DMS53 treated with DMSO at 0.1 percent for 48 hours (cell line): ENCODE measurements at regions not wholly inside any gene's neighbourhood (a gene's known extent, or its start where the extent isn't known, plus 50 kb on each side); places are given as distances from the start of the nearest gene placed in this dataset.
A peak's percentile ranks its signal among the peaks of the same experiment; 100 is the strongest.

Source experiments
- DNase-seq: peaks from one replicate; lab custom pipeline; 2025; ENCODE audit not compliant: unreplicated experiment; lab: John Stamatoyannopoulos, UW

GRCh38 chr9:16153741-16154140 lies 600.9 kb downstream of the CCDC171 start:
- DNase-seq: no peak

DNA sequence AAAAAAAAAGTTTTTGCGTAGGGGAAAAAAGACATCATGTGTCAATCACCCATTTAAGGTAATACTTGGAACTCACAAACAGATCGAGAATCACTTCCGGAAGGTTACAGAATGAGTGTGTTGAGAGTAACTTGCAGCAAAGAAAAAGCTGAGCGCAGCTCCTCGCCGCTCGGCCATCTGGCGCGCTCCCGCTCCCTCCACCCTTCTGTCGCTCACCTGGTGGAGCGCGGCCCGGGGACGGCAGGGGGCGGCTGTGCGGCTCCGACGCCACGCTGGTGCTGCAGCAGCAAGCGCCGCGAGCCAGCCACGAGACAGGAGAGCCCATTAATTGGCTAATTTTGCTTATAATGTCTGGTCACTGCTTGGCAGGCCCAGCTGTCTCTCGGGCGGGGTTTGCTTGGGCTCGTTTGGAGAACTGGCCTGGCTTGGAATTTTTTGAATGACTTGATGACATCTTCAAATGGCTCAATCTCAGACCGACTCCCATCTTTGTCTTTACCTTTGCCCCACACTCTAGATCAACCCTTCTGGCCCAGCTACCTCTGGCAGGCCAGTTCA lies 601.8 kb downstream of the CCDC171 start:
- DNase-seq: peak; percentile 20

DNA sequence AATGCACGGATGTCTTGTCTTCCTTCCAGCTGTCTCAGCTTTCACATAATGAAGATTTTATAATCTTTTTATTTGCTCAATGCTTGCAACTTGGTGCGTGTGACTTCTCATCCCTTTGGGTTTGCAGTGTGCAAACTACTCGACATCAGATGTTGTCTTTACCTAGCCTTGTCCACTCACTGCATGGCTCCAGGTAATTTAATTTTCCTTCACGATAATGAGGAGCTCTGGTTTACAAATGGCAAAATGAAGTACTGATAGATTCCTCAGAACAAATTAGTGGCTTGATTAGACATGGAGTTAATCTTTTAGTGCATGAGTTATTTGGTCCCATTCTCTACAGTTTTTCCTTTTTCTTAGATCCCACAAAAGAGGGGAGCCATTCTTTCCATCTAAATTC lies 603.0 kb downstream of the CCDC171 start:
- no peak for DNase-seq

GRCh38 chr9:16157216-16157615 lies 604.4 kb downstream of the CCDC171 start:
- DNase-seq: no peak

GRCh38 chr9:16157651-16158050 lies 604.8 kb downstream of the CCDC171 start:
- DNase-seq: no peak

DNA sequence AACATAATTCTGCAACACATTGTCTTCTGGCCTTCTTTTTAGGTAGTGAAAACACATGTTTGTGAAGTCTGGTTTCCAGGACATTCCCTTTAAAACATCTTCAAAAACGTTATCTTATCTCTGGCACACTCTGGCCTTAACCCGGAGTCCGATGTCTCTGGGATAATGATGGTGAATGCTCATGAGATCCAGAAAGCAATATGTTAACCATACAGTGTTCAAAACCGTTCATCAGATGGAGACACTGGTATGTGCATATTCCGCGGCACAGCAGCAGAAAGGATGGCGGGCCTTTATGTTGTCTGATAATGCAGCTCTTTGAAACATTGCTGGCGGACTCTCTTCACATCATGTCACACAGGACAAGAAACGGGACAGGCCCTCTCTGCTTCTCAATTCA lies 605.2 kb downstream of the CCDC171 start:
- DNase-seq: no peak

GRCh38 chr9:16161483-16161882 lies 608.6 kb downstream of the CCDC171 start:
- no peak for DNase-seq

DNA sequence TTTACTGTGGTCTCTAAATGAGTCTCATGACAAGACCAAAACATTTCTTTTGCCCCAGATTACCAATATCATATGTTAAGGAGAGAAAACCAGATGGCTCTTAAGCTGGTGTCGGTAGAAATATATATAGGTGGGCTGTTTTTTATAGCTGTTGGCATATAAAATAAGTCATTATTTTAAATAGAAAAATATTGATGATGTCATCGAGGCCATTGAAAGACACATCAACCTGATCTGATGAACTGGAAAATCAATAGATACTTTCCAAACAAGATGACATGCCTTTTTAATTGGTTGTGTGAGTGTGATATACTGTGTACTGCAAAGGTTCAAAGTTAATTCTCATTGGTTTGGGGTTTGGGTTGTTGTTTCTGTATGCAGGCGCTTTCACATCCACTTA lies 617.3 kb downstream of the CCDC171 start:
- DNase-seq: no peak

DNA sequence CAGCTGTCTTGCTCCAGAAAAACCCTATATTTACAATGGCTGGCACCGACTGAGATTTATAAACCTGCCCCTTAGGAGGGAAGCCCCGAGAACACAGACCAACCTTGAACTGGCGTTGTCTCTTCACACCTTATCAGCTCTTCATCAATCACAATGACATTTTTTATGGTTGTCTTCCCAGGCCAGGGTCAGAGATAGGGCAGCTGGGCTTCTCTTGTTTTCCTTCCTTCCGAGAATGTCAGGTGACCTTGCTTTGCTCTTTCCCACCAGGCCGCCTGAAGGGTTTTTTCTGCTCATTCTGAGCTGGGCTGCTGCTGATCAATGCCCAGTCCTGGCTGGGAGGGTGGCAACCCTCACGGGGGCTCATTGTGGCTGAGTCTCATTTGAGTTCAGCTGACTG lies 619.1 kb downstream of the CCDC171 start:
- DNase-seq: no peak

DNA sequence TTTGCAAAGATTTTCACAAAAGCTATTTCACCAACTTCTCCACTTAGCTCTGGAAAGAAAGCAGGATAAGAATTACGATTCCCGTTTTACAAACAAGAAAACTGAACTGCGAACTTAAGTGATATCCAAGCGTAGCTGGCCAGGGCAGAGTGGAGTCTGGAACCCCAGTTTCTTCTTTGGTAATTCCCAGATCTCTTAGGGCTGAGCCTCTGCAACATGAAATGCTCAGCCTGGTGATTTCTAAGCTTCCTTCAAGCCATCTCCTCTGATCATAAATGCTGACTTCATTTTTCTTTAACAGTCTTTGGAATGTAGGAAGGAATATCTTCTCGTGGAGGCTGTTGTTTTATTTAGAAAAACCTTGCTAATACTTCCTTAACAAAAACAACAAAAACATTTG lies 620.0 kb downstream of the CCDC171 start:
- DNase-seq: no peak

GRCh38 chr9:16174915-16175314 lies 622.1 kb downstream of the CCDC171 start:
- DNase-seq: no peak

GRCh38 chr9:16175461-16175860 lies 622.6 kb downstream of the CCDC171 start:
- DNase-seq: no peak

DNA sequence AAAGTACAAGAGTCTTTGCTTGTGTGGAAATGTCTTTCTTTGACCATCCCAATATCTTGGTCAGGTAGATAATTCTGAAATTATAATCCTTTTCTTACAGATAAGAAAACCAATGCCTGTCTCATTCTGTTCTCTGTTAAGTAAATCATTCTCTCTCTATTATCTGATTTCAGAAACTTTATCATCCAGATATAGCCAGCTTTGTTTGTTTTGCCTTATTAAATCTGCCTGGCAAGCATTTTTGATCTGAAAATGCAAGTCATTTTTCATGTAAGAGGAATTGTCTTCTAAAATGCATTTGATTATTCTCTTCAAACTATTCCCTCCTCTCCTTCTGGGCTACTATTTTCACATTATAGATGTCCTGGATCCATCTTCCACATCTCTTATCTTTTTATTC lies 625.5 kb downstream of the CCDC171 start:
- no peak for DNase-seq

GRCh38 chr9:16179566-16179965 lies 626.7 kb downstream of the CCDC171 start:
- DNase-seq: no peak

- no peak for DNase-seq
Measured at GRCh38 chr9:16180091-16180490, 627.2 kb downstream of the CCDC171 start.

GRCh38 chr9:16180546-16180945 lies 627.7 kb downstream of the CCDC171 start:
- DNase-seq: no peak

GRCh38 chr9:16181539-16181938 lies 628.7 kb downstream of the CCDC171 start:
- no peak for DNase-seq

DNA sequence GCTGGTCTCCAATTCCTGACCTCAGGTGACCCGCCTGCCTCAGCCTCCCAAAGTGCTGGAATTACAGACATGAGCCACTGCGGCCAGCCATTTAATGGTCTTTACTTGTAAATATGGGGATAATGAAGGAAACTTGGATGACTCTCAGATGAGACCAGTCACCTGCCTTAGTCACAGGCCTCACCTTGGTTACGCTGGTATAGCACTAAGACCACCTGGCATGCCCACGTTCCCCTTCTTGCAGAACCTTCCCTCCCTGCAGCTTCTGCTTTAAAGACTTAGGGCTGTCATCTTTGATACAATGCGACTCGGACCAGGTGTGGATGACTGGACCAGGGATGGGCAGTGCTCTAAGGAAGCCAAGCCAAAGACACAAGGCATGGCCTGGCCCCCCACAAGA lies 629.9 kb downstream of the CCDC171 start:
- no peak for DNase-seq

DNA sequence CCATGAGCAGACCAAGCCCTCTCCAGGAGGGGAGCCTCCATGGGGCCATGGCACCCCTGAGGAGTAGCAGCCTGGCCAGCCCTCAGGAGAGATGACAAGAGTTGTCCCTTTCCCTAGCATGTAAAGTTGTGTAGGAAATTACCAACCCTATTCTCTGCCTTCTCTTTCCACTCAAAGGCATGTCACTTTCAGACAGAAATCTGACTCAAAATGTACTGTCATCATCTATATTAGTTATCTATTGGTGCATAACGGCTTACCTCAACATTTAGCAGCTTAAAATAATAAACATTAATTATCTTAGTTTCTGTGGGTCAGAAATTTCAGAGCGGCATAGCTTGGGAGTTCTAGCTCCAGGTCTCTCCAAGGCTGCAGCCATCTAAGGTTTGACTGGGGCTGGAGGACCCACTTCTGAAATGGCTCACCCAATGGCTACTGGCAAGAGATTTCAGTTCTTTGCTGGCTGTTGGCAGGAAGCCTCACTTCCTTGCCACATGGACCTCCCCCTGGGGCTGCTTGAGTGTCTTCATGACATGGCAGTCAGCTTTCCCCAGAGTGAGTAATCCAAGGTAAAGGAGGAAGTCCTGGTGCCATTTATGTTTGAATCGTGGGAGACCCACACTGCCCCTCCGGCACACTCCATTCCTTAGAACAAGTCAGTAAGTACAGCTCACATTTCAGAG lies 632.3 kb downstream of the CCDC171 start:
- DNase-seq: no peak

DNA sequence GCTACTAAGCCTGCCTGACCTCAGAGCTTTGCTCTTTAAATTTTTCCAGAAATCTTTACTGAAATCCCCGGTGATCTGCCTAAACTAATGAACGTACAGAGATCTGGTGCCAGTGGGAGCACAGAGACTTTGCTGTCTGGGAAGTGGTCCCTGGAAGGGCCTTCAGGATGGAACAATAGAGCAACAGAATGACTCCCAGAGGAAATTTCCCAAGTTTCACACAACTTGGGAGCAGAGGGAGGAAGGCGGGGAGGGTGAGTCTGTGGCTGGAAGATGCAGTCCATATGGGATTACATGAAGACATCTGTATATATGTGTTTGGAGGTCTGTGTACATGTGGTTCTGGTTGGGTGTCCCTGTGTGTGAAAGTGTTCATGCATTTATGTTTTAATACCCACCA lies 638.3 kb downstream of the CCDC171 start:
- no peak for DNase-seq

DNA sequence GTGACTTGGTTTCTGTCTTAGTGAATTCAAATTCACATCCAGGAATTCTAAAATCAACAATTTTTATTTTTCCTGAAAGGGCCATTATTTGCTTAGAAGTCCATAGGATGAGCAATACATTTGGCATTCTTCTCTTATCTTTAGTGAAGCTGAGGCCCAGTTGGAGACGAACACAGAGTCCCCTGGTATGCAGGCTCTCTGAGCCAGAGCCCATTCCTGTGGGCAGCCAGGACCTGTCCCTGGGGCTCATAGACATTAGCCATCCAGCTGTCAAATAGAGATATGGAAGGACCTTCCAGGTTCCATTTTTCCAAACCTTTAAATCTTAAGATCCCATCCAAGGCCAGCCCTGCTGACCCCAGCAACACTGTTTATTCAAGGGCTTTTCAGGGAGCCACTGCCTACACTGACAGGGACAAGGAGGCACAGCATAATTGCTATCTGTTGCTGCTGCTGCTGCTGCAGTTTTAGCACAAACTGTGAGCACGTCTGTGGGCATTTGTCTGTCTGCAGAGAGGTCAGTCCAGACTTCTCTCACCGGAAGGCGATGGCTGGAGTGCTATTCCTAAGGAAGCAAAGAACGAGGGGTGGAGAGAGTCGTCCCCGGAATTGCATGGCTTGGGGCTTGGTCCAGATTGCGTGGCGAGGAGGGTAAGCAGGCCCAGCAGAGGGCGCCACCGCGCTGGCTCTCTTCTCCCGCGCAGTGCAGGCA lies 639.0 kb downstream of the CCDC171 start:
- DNase-seq: no peak

DNA sequence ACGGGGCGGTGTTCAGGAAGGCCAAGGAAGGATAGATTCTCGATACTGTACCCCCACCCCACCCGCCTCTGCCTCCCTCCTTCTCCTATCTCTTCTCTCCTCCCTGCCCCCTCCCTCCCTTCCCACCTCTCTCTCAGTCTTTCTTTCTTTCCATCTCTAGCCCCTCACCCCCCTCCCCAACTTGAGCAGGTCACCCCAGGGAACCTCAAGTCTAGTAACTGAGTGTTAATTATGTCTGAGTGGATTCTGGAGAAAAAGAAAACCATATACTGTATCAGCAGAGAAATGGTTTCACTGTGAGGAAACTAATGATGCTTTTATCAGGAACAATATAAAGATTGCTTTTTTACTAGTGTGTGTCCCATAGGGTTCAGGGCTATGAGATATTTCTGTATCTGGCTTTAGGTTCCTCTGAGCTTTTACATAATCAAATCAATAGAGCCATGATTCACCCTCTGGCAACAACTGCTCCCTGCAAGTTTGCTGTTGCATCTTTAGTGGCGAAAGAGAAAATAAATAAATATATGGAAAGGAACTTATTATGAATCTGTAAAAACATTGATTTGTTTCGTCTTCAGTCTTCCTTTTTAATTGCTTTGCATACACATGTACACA lies 639.7 kb downstream of the CCDC171 start:
- no peak for DNase-seq
